Hematopoietic multipotent progenitor cell treated with erythropoietin and hydrocortisone succinate and interleukin-3 and kit ligand, for 4 days (in vitro differentiated cells): ENCODE measurements at regions not wholly inside any gene's neighbourhood (a gene's known extent, or its start where the extent isn't known, plus 50 kb on each side); places are given as distances from the start of the nearest gene placed in this dataset.

Source experiments
- DNase-seq: peaks from one replicate; pipeline ENCODE4 v3.0.0-alpha.2; 2015

DNA sequence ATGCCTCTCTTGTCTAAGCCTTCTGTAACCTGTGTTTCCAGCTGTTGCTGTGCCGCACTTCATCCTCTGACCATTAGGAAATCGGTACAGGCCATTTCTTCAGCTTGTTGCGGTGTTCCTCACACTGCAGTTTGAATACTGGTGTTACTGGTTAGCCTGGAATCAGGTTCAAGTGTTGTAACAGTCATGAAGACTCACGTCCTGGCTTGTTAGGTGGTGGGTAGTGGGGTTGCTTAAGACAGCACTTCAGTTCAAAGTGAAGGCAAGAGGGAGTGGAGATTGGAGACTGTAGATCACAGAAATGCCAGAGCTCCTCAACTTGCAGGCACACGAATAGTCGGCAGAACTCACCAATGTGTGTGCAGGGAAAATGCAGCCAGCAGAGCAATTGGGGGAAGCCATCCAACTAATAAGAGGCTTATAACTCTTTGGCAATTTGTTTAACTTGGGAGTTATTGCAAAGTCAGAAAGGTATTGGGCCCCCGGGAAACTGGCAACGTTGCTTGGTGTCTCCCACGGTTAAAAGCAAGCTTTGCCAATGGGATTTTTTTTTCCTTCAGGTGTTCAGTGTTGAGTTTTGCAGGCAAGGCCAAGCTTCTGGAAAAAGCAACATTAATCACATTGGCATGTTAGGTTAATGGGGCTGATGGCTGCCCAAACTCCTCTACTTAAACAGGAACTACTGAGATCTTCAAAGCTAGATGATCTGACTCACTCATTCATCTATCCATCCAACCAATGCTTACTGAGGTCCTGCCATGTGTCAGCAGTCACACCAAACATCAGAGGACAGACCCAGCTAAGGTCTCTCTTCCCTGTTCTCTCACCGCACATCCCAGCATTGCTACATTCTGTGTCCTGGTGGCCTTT is 380.9 kb downstream of the GATA3 start:
- DNase-seq: no peak

DNA sequence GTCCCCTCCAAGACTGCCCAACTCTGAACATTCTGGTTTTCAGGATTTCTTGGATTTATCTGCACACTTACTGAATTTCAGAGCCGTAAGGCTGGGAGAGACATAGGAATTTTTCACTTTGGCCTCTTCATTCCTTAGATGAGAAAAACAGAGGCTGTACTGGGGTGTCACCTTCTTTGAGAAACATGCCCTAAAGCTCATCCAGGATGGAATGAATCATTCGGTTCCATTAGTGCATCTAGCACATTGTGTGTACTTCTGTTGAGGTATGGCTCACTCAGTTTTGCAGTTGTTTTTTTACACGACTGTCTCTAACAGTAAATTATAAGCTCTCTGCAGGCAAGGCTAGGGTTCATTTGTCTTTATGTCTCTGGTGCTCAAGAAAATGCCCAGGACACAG is 383.4 kb downstream of the GATA3 start:
- DNase-seq: no peak

DNA sequence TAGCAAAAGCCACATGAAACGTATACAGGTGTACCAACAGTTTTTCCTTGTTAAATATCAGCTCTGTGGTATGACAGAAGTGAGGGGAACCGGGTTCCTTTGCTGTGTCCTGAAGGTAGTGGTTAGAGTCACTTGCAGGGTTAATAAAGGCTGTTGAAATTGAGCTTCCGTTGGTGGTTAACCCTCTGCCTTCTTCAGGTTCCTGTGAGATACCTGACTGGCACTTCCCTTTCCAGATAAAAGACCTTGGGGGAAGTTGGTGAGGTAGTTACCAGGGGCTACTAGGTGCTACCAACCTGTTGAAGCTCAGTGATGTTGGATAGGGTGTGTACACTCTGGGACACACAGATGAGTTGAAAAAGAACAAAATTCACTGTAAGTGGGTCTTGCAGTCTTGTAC is 384.1 kb downstream of the GATA3 start:
- DNase-seq: peak; percentile 27

DNA sequence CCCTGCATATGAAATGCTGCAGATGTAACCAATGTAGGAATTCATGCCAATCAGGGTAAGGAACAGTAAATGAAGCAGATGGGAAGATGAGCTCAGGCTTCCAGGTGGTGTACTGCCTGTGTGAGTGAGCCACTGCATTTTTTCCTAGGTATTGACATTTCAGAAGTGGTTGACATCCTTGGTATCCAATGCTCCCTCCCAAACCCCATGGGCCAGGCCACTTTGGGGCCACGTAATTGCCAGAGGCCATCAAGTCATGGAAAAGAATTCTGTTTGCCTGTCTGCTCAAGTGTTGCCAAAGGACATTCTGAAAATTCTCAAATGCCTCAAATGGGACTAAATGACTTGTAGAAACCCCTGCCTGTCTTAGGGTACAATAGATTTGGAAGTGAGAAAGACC is 384.6 kb downstream of the GATA3 start:
- no peak for DNase-seq

DNA sequence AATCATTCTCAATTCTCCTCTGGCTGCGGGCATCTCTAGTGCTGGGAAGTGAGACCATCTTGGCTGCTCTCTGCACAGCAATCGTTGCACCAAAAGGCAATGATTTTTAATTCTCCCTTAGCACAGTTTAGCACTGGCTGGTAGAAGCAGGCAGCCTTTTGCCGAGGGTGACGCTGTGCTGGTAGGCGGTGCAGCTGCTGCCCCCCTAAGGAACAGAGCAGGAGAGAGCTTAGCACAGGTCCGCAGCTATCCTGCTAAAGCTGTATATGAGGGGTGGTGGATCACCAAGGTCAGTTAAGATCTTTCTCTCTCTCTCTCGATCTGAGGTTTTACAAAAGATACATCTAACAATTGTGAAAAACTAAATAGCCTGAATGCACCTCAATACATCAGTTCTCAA is 390.1 kb downstream of the GATA3 start:
- peak; percentile 39 for DNase-seq

DNA sequence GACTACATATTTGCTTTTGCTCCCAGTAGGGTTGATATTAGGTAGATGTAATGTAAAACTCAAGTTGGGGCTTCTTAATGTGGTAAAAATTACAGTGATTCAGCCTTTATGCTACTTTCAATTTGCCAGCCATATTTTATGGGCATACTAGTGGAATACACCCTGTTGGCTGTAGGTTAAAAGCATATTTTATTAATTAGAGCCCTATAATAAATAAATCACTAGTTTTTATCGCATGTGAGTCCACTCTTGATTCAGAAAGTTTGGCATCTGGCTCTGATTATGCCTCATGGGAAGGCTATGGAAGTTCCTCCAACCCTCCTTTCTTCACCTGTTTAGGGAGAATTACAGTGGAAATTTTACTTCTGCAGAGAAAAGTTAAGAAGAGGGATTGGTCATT is 390.9 kb downstream of the GATA3 start:
- DNase-seq: no peak

DNA sequence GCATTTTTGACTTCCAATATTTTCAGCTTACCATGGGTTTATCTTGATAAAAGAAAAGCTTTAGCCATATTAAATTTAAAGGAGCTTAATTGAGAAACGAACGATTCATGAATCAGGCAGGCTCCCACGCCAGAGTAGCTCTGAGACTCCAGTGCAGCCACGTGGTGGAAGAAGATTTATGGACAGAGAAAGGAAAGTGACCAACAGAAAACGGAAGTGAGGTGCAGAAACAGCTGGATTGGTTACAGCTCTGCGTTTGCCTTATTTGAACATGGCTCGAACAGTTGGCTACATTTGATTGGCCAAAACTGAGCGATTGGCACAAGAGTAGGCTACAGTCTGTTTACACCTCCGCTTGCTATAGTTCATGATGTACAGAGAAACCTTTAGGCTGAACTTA is 395.4 kb downstream of the GATA3 start:
- DNase-seq: no peak

DNA sequence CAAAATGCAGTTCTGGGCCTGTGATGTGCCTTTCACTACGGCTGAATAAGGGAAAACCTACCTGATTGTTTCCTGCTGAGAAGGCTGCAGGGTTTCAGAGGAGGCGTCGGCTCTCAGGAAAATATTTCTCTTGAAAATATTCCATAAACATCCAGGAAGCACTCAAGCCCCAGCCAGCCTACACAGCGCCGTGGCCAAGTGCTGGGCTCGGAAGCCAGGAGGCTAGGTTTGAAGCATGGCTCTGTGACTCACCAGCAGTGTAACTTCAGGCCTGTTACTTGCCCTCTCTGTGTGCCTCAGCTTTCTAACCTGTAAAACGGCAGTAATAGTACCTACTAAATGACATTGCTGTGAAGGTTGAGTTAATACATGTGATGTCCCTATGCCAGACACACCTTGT is 399.1 kb downstream of the GATA3 start:
- DNase-seq: no peak

DNA sequence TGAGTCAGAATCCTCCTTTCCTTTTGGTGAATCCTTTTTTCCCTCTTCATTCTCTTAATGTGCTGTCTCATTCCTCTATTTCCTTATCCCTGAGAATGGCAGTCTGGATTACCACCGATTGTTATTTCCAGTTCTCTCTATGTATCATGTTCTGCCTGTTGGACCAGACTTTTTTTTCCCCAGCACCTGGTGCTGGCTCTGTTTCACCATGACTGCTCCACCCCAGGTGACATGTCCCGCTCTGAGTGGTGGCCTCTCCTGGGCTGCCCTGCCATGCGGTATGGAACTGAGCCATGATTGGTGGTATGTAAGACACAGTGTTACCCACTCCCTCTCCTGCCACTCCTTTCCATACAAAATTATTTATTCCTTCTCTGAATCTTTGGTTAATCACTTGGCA is 399.9 kb downstream of the GATA3 start:
- DNase-seq: no peak

DNA sequence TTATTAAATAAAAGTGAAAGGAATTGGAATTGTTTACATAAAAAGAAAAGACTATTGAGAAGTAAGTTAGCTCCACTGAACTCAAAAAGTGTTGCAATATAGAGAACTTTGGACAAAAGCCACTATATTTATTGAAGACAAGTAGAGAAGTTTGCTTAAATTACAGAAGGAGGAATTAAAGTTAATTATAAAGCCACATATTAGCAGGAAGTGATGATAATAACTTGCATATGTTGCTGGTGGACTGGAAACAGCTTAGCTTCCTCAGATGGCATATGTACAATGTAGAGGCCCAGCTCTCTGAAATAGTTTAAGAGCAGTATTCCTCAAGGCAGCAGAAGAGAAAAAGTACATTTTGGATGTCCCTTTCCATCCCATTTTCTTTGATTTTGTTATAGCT is 400.7 kb downstream of the GATA3 start:
- no peak for DNase-seq

DNA sequence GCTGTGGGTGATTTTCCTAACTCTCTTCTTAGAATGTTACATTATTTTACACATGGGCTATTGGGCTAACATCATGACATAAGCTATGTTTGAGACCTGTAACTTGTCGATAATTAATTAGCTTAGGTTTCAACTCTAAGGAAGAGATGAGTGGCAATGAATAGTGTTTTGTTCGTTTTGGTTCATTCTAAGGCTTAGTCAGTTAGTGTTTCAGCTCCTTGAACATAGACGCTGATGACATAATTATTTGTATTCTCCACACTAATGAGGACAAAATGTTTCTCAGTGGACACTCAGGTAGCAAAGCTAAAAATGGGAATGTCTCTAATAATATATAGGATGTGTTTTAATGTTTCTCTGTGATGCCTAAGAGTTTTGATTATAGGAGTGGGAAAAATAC is 401.9 kb downstream of the GATA3 start:
- DNase-seq: no peak

DNA sequence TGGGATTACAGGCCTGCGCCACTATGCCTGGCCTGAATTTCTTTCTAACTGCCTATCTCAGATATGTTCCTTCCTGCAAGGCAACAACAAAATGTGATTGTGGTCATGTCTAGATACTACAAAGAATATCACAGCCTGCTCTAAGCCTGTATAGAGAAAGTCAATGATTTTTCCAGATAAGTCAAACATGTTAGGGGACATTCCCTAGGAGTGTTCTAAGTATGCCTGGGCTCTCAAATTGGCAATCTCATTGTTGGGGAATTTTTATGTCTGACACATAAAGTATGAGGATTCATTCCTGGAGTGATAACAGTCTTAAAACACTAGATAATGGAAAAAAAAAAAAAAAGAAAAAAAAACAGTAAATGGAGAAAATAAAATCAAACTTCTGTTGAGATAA is 406.1 kb downstream of the GATA3 start:
- no peak for DNase-seq

DNA sequence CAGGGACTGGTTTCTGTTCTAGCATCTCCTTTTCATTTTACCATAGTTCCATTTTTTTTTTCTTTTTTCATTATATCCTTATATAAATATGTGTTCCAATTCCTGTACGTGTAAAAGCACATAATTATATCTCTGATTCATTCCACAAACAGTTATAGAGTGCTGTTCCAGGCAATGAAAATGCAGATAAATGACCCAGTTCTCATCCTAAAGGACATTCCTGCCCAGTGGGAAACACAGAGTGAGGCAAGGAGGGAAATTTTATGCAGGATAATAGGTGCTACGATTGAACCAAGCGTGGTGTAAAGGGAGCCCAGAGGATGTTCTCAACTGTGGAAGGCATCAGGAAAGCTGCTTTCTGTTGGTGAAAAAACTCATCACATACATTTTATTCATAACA is 408.1 kb downstream of the GATA3 start:
- DNase-seq: no peak

DNA sequence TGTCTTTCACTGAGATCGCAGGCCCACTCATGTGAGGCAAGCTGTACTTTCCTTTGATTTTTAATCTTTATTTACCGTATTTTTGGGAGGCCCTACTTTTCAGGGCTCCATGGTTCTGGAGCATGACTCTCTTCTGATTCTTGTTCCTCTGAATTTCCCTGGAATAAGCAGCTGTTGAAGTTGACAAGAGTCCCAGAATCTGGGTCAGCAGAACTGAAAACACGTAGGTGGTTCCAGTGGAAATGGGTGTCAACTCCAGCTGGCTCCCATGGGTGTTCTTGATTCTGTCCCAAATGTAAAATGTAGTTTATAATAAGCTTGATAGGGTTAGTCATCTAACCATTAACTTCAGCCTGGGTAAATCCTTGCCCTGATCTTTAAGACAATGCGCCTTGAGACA is 409.4 kb downstream of the GATA3 start:
- no peak for DNase-seq

DNA sequence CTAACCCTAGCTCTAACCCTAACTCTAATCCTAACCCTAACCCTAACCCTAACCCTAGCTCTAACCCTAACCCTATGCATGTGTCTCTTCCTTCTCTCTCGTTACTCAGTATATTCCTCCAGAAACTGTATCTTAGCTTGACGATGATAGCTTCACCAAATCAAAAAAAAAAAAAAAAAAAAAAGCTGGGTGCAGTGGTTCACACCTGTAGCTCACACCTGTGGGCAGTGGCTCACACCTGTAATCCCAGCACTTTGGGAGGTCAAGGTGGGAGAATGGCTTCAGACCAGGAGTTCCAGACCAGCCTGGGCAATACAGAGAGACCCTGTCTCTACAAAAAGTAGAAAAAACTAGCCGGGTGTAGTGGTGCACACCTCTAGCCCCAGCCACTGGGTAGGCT is 414.0 kb downstream of the GATA3 start:
- no peak for DNase-seq

DNA sequence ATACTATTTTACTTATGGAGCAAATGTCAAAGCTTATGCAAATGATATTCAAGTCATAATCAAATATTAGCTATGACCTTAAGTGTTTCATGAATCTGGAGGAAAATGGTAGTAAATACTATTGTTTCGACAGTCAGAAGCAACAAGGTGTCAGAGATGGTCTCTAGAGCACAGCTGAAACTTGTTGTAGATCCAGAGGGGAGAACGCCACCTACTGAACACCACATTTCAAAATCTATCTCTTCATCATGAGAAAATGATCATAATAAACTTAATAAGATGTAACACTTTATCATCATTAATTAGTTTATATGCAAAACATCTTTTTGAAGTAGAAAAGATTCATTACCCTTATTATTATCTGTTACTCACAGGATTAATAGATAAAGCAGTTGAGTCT is 418.7 kb downstream of the GATA3 start:
- peak; percentile 21 for DNase-seq

DNA sequence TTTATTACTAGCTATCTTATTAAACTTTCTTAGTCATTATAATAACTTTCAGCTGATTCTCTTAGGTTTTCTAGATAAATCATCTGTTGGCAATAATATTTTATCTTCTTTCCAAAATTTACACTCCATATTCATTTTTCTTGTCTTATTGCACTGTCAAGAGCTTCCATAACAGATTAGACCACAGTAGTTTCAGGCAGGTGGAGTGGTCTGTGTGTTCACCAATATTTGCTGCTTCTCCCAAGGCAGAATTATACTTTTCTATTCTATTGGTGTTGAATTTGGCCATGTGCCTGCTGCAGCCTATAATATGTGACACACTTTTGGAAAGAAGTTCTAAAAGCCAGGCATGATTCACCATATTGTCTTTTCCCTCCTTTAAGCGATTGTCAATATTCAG is 422.8 kb downstream of the GATA3 start:
- no peak for DNase-seq

DNA sequence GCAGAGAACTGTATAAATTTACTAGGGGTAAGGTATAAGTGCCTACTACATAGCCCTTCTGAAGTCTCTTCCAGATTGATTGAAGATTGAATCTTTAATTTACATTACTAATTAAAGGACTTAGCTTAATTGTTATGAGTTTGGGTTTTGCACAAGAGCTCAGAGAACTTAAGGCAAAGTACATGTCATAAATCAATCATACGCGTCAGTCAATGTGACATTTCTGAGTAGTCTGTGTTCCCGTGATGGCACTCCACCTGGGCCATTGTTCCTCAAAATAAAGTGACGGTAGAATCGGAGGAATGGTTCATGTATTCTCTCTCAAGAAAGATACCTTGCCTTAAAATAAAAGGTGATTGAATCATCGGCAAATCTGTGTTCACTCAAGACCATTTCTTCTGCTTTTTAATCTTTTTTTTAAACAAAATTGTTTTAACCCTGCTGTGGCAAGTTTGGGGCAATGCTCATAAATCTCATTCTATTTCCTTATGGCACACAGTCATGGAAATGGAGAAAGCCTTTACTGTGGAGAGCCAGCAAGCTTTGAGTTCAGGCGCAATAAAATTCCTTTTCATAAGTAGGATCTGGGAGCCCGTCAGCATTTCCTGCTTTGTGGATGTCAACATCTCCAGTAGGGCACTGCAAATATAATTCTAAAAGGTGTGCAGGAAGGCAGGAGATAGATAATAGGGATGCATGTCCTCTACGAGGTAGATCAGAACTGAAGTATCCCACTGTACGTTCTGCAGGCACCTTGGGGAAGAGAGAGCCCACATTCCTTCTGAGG is 427.4 kb downstream of the GATA3 start:
- DNase-seq: no peak

DNA sequence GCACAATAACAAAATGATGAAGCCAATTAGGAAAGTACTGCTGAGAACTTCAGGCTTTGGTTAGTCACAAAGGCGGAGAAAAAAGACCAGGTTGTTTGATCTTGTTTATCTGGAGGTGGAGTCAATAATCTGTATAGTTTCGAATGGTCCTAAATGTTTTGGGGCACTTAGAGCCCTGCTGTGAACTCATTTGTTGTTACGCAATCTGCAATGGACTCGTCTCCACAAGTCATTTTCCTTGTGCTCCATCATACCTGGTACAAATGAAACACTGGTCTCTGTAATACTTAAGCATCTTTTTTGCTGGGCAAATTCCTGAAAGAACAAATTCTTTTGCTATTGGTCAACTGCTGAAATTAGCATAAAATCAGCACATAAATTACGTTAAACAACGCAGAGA is 430.5 kb downstream of the GATA3 start:
- no peak for DNase-seq

DNA sequence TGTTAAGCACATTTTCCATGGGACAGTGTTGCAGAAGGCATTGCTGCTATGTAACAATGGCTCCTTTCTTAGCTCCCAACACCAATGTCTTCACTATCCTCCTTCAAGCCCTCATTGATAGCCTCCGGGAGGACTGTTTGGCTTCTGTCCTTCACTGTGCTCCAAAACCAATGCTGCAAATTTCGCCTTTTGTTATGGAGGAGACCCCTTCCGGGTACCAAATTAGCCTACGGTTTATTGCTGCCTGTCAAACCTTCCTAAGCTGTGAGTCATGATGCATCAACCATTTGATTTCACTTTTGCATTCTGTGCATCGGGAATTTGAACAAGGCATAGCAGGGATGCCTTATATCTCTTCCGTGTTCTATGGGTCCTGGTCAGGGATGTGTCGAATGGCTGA is 432.9 kb downstream of the GATA3 start:
- DNase-seq: no peak

DNA sequence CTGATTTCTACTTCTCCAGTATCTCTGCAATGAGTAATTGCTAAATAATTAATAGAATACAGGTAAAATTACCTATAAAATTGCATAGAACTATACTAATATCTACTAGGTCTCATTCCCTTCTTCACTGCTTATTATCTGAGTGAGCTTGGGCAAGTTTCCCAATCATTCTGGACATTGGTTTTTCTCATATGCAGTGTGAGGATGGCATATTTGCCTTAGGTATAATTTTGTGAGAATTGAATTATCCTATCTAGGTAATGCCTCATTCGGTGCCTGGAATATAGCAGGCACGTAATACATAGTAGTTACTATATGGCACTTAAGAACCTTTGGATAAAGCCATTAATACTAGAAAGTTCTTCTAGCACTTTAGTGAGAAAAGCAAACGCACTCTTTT is 434.7 kb downstream of the GATA3 start:
- DNase-seq: no peak

DNA sequence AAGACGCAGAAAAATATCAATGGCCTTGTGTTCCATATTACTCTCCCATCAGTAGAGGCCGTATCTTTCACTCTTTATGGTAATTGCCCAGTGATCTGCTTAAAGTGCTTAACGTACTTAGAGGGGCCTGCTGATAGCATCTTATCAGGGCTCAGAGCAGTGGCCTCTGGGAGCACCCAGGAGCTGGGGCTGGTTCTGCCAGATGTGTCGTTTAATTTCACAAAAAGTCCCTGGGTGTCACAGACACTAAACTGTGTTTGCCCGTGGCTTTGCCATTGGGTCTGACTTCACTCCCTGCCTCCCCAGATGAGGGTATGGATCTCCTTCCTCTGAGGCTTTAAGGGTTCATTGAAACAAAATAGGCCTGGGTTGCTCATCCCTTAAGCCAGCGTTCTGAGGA is 435.3 kb downstream of the GATA3 start:
- DNase-seq: no peak

DNA sequence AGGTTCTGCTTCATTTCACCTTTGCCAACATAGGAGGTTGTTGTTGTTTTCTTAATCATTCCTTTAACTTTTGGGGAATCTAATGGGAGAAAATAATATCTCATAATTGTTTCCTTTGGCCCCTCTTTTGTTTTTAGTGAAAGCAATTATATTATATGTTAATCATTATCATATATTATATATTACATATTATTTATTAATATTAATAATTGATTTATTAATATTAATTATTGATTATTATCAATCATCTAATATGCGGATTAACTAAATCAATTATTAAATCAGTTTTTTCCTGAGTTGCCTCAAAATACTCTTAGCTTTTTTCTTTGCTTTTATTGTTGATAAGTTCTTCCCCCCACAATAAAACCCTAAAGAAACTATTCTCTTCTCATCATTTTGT is 443.8 kb downstream of the GATA3 start:
- no peak for DNase-seq

DNA sequence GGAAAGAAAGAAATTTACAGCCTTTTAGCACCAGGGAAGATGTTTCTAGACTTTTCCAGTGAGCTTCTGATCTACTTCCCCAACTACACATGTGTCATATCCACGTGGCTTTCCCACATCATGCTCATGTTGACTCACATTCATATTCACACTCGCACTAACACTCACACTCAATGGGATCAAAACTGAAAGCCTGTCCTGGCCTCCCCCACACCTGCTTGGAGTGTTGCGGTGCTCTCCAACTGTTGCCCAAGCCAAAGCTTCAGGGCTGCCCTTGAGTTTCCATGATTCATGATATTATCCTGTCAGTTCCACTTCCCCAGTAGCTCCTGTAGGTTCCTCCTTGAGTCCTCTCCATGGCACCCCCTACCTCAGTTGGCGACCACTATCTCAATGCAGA is 444.4 kb downstream of the GATA3 start:
- no peak for DNase-seq

DNA sequence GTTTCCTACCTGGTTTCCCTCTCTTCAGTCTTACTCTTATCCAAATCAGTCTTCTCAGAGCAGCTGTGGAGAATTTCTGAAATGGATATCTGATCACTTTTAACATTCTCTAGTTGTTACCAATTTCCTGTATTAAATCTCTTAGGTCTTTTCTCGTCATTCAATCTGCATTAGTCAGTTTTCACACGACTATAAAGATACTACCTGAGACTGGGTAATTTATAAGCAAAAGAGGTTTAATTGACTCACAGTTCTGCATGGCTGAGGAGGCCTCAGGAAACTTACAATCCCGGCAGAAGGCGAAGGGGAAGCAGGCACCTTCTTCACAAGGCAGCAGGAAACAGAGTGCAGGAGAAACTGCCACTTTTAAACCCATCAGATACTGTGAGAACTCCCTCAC is 444.8 kb downstream of the GATA3 start:
- DNase-seq: no peak
